Osteocyte (in vitro differentiated cells): ENCODE measurements at regions not wholly inside any gene's neighbourhood (a gene's known extent, or its start where the extent isn't known, plus 50 kb on each side); places are given as distances from the start of the nearest gene placed in this dataset.
"Not testable (repeated sequence)": the region's sequence is repeated elsewhere in the genome, so short reads cannot be mapped to it uniquely, and the experiment has no call there.

Source experiments
- DNase-seq: peaks from one replicate; pipeline ENCODE4 v3.0.0; 2021; ENCODE audit warnings: mixed read lengths; ENCODE audit not compliant: unreplicated experiment; ENCODE audit errors: extremely low spot score
- H3K27ac Mint-ChIP-seq: one replicate; pipeline ENCODE4 v1.8.0; 2021; ENCODE audit warnings: mild to moderate bottlenecking, mixed read lengths; ENCODE audit not compliant: unreplicated experiment
- H3K27me3 Mint-ChIP-seq: one replicate; pipeline ENCODE4 v1.8.0; 2021; ENCODE audit warnings: mixed read lengths; ENCODE audit not compliant: unreplicated experiment
- H3K36me3 Mint-ChIP-seq: one replicate; pipeline ENCODE4 v1.8.0; 2021; ENCODE audit warnings: mixed read lengths; ENCODE audit not compliant: unreplicated experiment
- H3K4me1 Mint-ChIP-seq: one replicate; pipeline ENCODE4 v1.8.0; 2021; ENCODE audit warnings: mixed read lengths; ENCODE audit not compliant: unreplicated experiment
- H3K4me3 Mint-ChIP-seq: one replicate; pipeline ENCODE4 v1.8.0; 2021; ENCODE audit warnings: mild to moderate bottlenecking, moderate library complexity, mixed read lengths; ENCODE audit not compliant: unreplicated experiment
- H3K9me3 Mint-ChIP-seq: one replicate; pipeline ENCODE4 v1.8.0; 2021; ENCODE audit warnings: mixed read lengths; ENCODE audit not compliant: unreplicated experiment
- CTCF ChIP-seq: fragments of 200-600 bp; sonication (generic); IDR thresholded peaks from 2 replicates; pipeline ENCODE4 v1.5.0; 2021; ENCODE audit warnings: antibody characterized with exemption, mild to moderate bottlenecking, moderate library complexity

- Mint-ChIP-seq H3K9me3 (peaks cover 13% of the 10 kb centered on the region), H3K4me3 (no peak overlapping the region), H3K27ac (no peak overlapping the region), H3K36me3 (peaks cover 8% of the 10 kb centered on the region), H3K4me1 (peaks cover 14% of the 10 kb centered on the region), H3K27me3 (no peaks in the 10 kb centered on the region)
- no peak for DNase-seq
- no peak for TF ChIP-seq CTCF
Observed at GRCh38 chr1:189121941-189122340, 1355.7 kb downstream of the BRINP3 start.

GRCh38 chr1:189125694-189126093, 1352.0 kb downstream of the BRINP3 start:
- Mint-ChIP-seq H3K9me3 (peaks cover 19% of the 10 kb centered on the region), H3K36me3 (peaks cover 8% of the 10 kb centered on the region), H3K4me3 (no peak overlapping the region), H3K27me3 (no peaks in the 10 kb centered on the region), H3K27ac (no peak overlapping the region), H3K4me1 (peaks cover 9% of the 10 kb centered on the region)
- no peak for DNase-seq
- no peak for TF ChIP-seq CTCF

- H3K4me3 Mint-ChIP-seq = no peak overlapping the region
- no peak overlapping the region for H3K27ac Mint-ChIP-seq
- TF ChIP-seq CTCF = no peak
- peaks cover 3% of the 10 kb centered on the region for H3K36me3 Mint-ChIP-seq
- peaks cover 4% of the 10 kb centered on the region for H3K4me1 Mint-ChIP-seq
- DNase-seq = no peak
- peaks cover 8% of the 10 kb centered on the region for H3K9me3 Mint-ChIP-seq
- no peaks in the 10 kb centered on the region for H3K27me3 Mint-ChIP-seq
Observed at GRCh38 chr1:189131576-189131975, 1346.1 kb downstream of the BRINP3 start.

GRCh38 chr1:189139748-189140147, 1337.9 kb downstream of the BRINP3 start:
- H3K27me3 Mint-ChIP-seq, H3K36me3 Mint-ChIP-seq, DNase-seq, H3K4me3 Mint-ChIP-seq, H3K27ac Mint-ChIP-seq, H3K4me1 Mint-ChIP-seq, H3K9me3 Mint-ChIP-seq: not testable (repeated sequence)

- Mint-ChIP-seq H3K4me1 (no peaks in the 10 kb centered on the region), H3K27ac (no peak overlapping the region), H3K36me3 (no peaks in the 10 kb centered on the region), H3K9me3 (no peaks in the 10 kb centered on the region), H3K27me3 (no peaks in the 10 kb centered on the region), H3K4me3 (no peak overlapping the region)
- no peak for DNase-seq
- TF ChIP-seq CTCF = no peak
Observed at GRCh38 chr1:189141056-189141455, 1336.6 kb downstream of the BRINP3 start.
